GM23338 (cell line): ENCODE measurements at regions not wholly inside any gene's neighbourhood (a gene's known extent, or its start where the extent isn't known, plus 50 kb on each side); places are given as distances from the start of the nearest gene placed in this dataset.

Experiments used
- ATAC-seq: fragments of 200-7000 bp; cut with Tn5 transposase; 3 replicates; pipeline ENCODE4 v1.9.1; 2020
- DNase-seq: peaks from one replicate; pipeline ENCODE4 v3.0.0-alpha.2; 2015; ENCODE audit warnings: low spot score
- H2AFZ ChIP-seq: fragments of 200-600 bp; sonication (generic); 2 replicates; pipeline ENCODE4 v1.8.0; 2016; ENCODE audit warnings: antibody characterized with exemption, mild to moderate bottlenecking, moderate library complexity
- H3F3A ChIP-seq: fragments of 200-600 bp; sonication (generic); replicated peaks from 2 replicates; pipeline ENCODE4 v1.8.0; 2017; ENCODE audit warnings: antibody characterized with exemption, mixed run types, low read depth
- H3K27ac ChIP-seq: fragments of 200-600 bp; sonication (generic); 2 replicates; pipeline ENCODE4 v1.6.1; 2016; ENCODE audit warnings: low read depth
- H3K27me3 ChIP-seq: fragments of 200-600 bp; sonication (generic); 2 replicates; pipeline ENCODE4 v1.8.0; 2016; ENCODE audit warnings: mild to moderate bottlenecking, mixed run types, moderate library complexity; ENCODE audit not compliant: insufficient read depth
- H3K36me3 ChIP-seq: fragments of 200-600 bp; sonication (generic); 2 replicates; pipeline ENCODE4 v1.8.0; 2016; ENCODE audit warnings: mild to moderate bottlenecking; ENCODE audit not compliant: insufficient read depth
- H3K4me1 ChIP-seq: fragments of 200-600 bp; sonication (generic); 2 replicates; pipeline ENCODE4 v1.8.0; 2016; ENCODE audit warnings: mild to moderate bottlenecking, moderate library complexity; ENCODE audit not compliant: insufficient read depth
- H3K4me2 ChIP-seq: fragments of 200-600 bp; sonication (generic); 2 replicates; pipeline ENCODE4 v1.7.1; 2017; ENCODE audit warnings: mixed run types
- H3K4me3 ChIP-seq: fragments of 200-600 bp; sonication (generic); 2 replicates; pipeline ENCODE4 v1.6.1; 2016; ENCODE audit warnings: mixed run types
- H3K79me2 ChIP-seq: fragments of 200-600 bp; sonication (generic); replicated peaks from 2 replicates; pipeline ENCODE4 v1.8.0; 2017; ENCODE audit warnings: mild to moderate bottlenecking; ENCODE audit not compliant: insufficient read depth
- H3K9me2 ChIP-seq: fragments of 200-600 bp; sonication (generic); 2 replicates; pipeline ENCODE4 v1.8.0; 2017; ENCODE audit not compliant: insufficient read depth
- H4K20me1 ChIP-seq: fragments of 200-600 bp; sonication (generic); replicated peaks from 2 replicates; pipeline ENCODE4 v1.8.0; 2017; ENCODE audit warnings: mild to moderate bottlenecking; ENCODE audit not compliant: insufficient read depth
- H3K27ac Mint-ChIP-seq: 2 replicates; pipeline ENCODE4 v1.8.0; 2020; ENCODE audit warnings: inconsistent platforms, mild to moderate bottlenecking, moderate library complexity, mixed read lengths
- H3K27me3 Mint-ChIP-seq: 3 replicates; pipeline ENCODE4 v1.8.0; 2022; ENCODE audit warnings: low read depth, mild to moderate bottlenecking, moderate library complexity, mixed read lengths, inconsistent platforms; ENCODE audit not compliant: insufficient read depth, poor library complexity
- H3K36me3 Mint-ChIP-seq: 3 replicates; pipeline ENCODE4 v1.8.0; 2021; ENCODE audit warnings: low read depth, mild to moderate bottlenecking, inconsistent platforms, moderate library complexity, mixed read lengths
- H3K4me1 Mint-ChIP-seq: 3 replicates; pipeline ENCODE4 v1.8.0; 2020; ENCODE audit warnings: mild to moderate bottlenecking, inconsistent platforms, mixed read lengths
- H3K4me3 Mint-ChIP-seq: 3 replicates; pipeline ENCODE4 v1.8.0; 2021; ENCODE audit warnings: moderate library complexity, mild to moderate bottlenecking, inconsistent platforms, mixed read lengths
- H3K9me3 Mint-ChIP-seq: 3 replicates; pipeline ENCODE4 v1.8.0; 2020; ENCODE audit warnings: moderate library complexity, mild to moderate bottlenecking, inconsistent platforms, mixed read lengths
- CREB1 ChIP-seq: fragments of 250-450 bp; sonication (Bioruptor Pico); IDR thresholded peaks from 2 replicates; pipeline ENCODE4 v1.5.0; 2020; ENCODE audit warnings: low read depth, mild to moderate bottlenecking, moderate library complexity
- EZH2 ChIP-seq: fragments of 200-600 bp; sonication (generic); IDR thresholded peaks from one replicate; pipeline ENCODE4 v1.8.0; 2017; ENCODE audit warnings: antibody characterized with exemption, mild to moderate bottlenecking, low read depth; ENCODE audit not compliant: unreplicated experiment
- EZH2phosphoT487 ChIP-seq: fragments of 200-600 bp; sonication (generic); IDR thresholded peaks from one replicate; pipeline ENCODE4 v1.8.1; 2018; ENCODE audit warnings: antibody characterized with exemption; ENCODE audit not compliant: unreplicated experiment
- JUNB ChIP-seq: IDR thresholded peaks from one replicate; pipeline ENCODE4 v1.6.1; 2016; ENCODE audit warnings: antibody characterized with exemption; ENCODE audit not compliant: unreplicated experiment
- NANOG ChIP-seq: IDR thresholded peaks from 2 replicates; pipeline ENCODE4 v1.6.1; 2016; ENCODE audit warnings: antibody characterized with exemption, borderline replicate concordance
- POLR2AphosphoS5 ChIP-seq: IDR thresholded peaks from 2 replicates; pipeline ENCODE4 v1.6.1; 2016; ENCODE audit warnings: antibody characterized with exemption, low read depth
- STAT1 ChIP-seq: IDR thresholded peaks from one replicate; pipeline ENCODE4 v1.6.1; 2016; ENCODE audit warnings: antibody characterized with exemption; ENCODE audit not compliant: unreplicated experiment
- ZNF114 ChIP-seq: fragments of 250-450 bp; sonication (Bioruptor Pico); IDR thresholded peaks from 2 replicates; pipeline ENCODE4 v1.5.0; 2020; ENCODE audit warnings: mild to moderate bottlenecking, moderate library complexity
- ZNF331 ChIP-seq: fragments of 250-450 bp; sonication (Bioruptor Pico); IDR thresholded peaks from 2 replicates; pipeline ENCODE4 v1.5.0; 2020; ENCODE audit warnings: low read depth, mild to moderate bottlenecking, moderate library complexity
- TF ChIP-seq, protein P1 (sequence below): fragments of 250-450 bp; sonication (Bioruptor Pico); IDR thresholded peaks from 2 replicates; pipeline ENCODE4 v1.5.0; 2020; ENCODE audit warnings: mild to moderate bottlenecking, moderate library complexity
- TF ChIP-seq, protein P2 (sequence below): IDR thresholded peaks from 2 replicates; pipeline ENCODE4 v1.6.1; 2016; ENCODE audit warnings: antibody characterized with exemption
- TF ChIP-seq, protein P3 (sequence below): IDR thresholded peaks from one replicate; pipeline ENCODE4 v1.6.1; 2018; ENCODE audit warnings: antibody characterized with exemption; ENCODE audit not compliant: unreplicated experiment
- TF ChIP-seq, protein P4 (sequence below), 2 experiments: fragments of 200-600 bp in 1 of 2; sonication (generic) in 1 of 2; conservative IDR thresholded peaks; 2 replicates each; pipeline versions ENCODE4 v1.5.1 to v1.6.1; 2016 to 2017; ENCODE audit warnings: antibody characterized with exemption in 2 of 2, low read depth in 2 of 2, mild to moderate bottlenecking in 2 of 2, moderate library complexity in 1 of 2

DNA sequence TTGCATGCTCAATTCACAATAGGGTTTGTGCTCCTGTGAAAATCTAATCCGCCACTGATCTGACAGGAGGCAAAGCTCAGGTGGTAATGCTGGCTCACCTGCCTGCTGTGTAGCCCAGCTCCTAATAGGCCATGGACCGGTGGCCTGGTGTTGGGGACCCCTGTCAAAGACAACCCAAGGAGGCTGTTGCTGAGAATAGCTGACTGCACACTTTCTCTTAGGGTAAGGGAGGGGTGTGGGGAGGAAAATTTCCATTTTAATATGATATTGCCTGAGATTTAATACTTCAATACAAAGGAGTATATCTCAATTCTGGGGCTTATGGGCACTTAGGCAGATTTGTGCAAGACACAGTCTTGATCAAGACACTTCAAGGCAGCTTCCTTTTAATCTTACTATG is 105.8 kb downstream of the ALDH8A1 start:
- peaks cover 2% of the 10 kb centered on the region; the same call in 2 of the 3 replicates for H3K4me1 Mint-ChIP-seq
- H3K4me2 ChIP-seq = no peak overlapping the region
- no peaks in the 10 kb centered on the region for H3K36me3 ChIP-seq
- H3K4me3 ChIP-seq = no peak overlapping the region
- H3K27ac Mint-ChIP-seq = no peak overlapping the region
- H3K4me3 Mint-ChIP-seq = no peak overlapping the region
- no peaks in the 10 kb centered on the region for H4K20me1 ChIP-seq
- H3K4me1 ChIP-seq = no peaks in the 10 kb centered on the region
- H3K36me3 Mint-ChIP-seq = no peaks in the 10 kb centered on the region
- no peaks in the 10 kb centered on the region for H3K27me3 ChIP-seq
- H2AFZ ChIP-seq = no peak overlapping the region
- no peaks in the 10 kb centered on the region for H3K79me2 ChIP-seq
- no peak for DNase-seq
- H3K27ac ChIP-seq = no peak overlapping the region
- no peak for ATAC-seq
- no peak for TF ChIP-seq EZH2phosphoT487
- TF ChIP-seq ZNF114 (CRISPR knock-in tag) = no peak
- no peak for TF ChIP-seq EZH2
- TF ChIP-seq, protein P1, sequence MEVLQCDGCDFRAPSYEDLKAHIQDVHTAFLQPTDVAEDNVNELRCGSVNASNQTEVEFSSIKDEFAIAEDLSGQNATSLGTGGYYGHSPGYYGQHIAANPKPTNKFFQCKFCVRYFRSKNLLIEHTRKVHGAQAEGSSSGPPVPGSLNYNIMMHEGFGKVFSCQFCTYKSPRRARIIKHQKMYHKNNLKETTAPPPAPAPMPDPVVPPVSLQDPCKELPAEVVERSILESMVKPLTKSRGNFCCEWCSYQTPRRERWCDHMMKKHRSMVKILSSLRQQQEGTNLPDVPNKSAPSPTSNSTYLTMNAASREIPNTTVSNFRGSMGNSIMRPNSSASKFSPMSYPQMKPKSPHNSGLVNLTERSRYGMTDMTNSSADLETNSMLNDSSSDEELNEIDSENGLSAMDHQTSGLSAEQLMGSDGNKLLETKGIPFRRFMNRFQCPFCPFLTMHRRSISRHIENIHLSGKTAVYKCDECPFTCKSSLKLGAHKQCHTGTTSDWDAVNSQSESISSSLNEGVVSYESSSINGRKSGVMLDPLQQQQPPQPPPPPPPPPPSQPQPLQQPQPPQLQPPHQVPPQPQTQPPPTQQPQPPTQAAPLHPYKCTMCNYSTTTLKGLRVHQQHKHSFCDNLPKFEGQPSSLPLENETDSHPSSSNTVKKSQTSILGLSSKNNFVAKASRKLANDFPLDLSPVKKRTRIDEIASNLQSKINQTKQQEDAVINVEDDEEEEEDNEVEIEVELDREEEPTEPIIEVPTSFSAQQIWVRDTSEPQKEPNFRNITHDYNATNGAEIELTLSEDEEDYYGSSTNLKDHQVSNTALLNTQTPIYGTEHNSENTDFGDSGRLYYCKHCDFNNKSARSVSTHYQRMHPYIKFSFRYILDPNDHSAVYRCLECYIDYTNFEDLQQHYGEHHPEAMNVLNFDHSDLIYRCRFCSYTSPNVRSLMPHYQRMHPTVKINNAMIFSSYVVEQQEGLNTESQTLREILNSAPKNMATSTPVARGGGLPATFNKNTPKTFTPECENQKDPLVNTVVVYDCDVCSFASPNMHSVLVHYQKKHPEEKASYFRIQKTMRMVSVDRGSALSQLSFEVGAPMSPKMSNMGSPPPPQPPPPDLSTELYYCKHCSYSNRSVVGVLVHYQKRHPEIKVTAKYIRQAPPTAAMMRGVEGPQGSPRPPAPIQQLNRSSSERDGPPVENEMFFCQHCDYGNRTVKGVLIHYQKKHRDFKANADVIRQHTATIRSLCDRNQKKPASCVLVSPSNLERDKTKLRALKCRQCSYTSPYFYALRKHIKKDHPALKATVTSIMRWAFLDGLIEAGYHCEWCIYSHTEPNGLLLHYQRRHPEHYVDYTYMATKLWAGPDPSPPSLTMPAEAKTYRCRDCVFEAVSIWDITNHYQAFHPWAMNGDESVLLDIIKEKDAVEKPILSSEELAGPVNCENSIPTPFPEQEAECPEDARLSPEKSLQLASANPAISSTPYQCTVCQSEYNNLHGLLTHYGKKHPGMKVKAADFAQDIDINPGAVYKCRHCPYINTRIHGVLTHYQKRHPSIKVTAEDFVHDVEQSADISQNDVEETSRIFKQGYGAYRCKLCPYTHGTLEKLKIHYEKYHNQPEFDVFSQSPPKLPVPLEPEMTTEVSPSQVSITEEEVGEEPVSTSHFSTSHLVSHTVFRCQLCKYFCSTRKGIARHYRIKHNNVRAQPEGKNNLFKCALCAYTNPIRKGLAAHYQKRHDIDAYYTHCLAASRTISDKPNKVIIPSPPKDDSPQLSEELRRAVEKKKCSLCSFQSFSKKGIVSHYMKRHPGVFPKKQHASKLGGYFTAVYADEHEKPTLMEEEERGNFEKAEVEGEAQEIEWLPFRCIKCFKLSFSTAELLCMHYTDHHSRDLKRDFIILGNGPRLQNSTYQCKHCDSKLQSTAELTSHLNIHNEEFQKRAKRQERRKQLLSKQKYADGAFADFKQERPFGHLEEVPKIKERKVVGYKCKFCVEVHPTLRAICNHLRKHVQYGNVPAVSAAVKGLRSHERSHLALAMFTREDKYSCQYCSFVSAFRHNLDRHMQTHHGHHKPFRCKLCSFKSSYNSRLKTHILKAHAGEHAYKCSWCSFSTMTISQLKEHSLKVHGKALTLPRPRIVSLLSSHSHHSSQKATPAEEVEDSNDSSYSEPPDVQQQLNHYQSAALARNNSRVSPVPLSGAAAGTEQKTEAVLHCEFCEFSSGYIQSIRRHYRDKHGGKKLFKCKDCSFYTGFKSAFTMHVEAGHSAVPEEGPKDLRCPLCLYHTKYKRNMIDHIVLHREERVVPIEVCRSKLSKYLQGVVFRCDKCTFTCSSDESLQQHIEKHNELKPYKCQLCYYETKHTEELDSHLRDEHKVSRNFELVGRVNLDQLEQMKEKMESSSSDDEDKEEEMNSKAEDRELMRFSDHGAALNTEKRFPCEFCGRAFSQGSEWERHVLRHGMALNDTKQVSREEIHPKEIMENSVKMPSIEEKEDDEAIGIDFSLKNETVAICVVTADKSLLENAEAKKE (CRISPR knock-in tag) = no peak
- no peak for TF ChIP-seq POLR2AphosphoS5
- TF ChIP-seq, protein P2, sequence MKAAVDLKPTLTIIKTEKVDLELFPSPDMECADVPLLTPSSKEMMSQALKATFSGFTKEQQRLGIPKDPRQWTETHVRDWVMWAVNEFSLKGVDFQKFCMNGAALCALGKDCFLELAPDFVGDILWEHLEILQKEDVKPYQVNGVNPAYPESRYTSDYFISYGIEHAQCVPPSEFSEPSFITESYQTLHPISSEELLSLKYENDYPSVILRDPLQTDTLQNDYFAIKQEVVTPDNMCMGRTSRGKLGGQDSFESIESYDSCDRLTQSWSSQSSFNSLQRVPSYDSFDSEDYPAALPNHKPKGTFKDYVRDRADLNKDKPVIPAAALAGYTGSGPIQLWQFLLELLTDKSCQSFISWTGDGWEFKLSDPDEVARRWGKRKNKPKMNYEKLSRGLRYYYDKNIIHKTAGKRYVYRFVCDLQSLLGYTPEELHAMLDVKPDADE = no peak
- no peak for TF ChIP-seq NANOG
- TF ChIP-seq ZNF331 = no peak
- TF ChIP-seq JUNB = no peak
- no peak for TF ChIP-seq STAT1
- TF ChIP-seq, protein P3, sequence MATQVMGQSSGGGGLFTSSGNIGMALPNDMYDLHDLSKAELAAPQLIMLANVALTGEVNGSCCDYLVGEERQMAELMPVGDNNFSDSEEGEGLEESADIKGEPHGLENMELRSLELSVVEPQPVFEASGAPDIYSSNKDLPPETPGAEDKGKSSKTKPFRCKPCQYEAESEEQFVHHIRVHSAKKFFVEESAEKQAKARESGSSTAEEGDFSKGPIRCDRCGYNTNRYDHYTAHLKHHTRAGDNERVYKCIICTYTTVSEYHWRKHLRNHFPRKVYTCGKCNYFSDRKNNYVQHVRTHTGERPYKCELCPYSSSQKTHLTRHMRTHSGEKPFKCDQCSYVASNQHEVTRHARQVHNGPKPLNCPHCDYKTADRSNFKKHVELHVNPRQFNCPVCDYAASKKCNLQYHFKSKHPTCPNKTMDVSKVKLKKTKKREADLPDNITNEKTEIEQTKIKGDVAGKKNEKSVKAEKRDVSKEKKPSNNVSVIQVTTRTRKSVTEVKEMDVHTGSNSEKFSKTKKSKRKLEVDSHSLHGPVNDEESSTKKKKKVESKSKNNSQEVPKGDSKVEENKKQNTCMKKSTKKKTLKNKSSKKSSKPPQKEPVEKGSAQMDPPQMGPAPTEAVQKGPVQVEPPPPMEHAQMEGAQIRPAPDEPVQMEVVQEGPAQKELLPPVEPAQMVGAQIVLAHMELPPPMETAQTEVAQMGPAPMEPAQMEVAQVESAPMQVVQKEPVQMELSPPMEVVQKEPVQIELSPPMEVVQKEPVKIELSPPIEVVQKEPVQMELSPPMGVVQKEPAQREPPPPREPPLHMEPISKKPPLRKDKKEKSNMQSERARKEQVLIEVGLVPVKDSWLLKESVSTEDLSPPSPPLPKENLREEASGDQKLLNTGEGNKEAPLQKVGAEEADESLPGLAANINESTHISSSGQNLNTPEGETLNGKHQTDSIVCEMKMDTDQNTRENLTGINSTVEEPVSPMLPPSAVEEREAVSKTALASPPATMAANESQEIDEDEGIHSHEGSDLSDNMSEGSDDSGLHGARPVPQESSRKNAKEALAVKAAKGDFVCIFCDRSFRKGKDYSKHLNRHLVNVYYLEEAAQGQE = no peak
- no peak for TF ChIP-seq CREB1
- TF ChIP-seq, protein P4, sequence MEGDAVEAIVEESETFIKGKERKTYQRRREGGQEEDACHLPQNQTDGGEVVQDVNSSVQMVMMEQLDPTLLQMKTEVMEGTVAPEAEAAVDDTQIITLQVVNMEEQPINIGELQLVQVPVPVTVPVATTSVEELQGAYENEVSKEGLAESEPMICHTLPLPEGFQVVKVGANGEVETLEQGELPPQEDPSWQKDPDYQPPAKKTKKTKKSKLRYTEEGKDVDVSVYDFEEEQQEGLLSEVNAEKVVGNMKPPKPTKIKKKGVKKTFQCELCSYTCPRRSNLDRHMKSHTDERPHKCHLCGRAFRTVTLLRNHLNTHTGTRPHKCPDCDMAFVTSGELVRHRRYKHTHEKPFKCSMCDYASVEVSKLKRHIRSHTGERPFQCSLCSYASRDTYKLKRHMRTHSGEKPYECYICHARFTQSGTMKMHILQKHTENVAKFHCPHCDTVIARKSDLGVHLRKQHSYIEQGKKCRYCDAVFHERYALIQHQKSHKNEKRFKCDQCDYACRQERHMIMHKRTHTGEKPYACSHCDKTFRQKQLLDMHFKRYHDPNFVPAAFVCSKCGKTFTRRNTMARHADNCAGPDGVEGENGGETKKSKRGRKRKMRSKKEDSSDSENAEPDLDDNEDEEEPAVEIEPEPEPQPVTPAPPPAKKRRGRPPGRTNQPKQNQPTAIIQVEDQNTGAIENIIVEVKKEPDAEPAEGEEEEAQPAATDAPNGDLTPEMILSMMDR (conservative IDR thresholded peaks at IDR 0.05; ENCODE audit: low read depth in 2 of 2) = no peak
- H3K9me3 Mint-ChIP-seq = no peaks in the 10 kb centered on the region
- no peaks in the 10 kb centered on the region for H3K9me2 ChIP-seq
- no peaks in the 10 kb centered on the region for H3K27me3 Mint-ChIP-seq
- no peaks in the 10 kb centered on the region for H3F3A ChIP-seq
